Activated CD8-positive, alpha-beta memory T cell treated with anti-CD3 and anti-CD28 coated beads for 4 hours (primary cell): ENCODE measurements at regions not wholly inside any gene's neighbourhood (a gene's known extent, or its start where the extent isn't known, plus 50 kb on each side); places are given as distances from the start of the nearest gene placed in this dataset.

ENCODE experiments used
- DNase-seq, 2 donors: peaks; one replicate each; pipeline ENCODE4 v3.0.0-alpha.2; 2020; ENCODE audit warnings: low read depth in 2 of 2

- no peak for DNase-seq
These were observed 196.6 kb downstream of the RAB11FIP4 start for GRCh38 chr17:31588034-31588433.
